Globus pallidus (tissue), 1 donor: ENCODE measurements at regions not wholly inside any gene's neighbourhood (a gene's known extent, or its start where the extent isn't known, plus 50 kb on each side); places are given as distances from the start of the nearest gene placed in this dataset.

Source experiments
- DNase-seq: peaks from one replicate; pipeline ENCODE4 v3.0.0-alpha.2; 2015; ENCODE audit warnings: low spot score

- DNase-seq, result no peak
Measured at GRCh38 chr9:16312962-16313546, 557.4 kb downstream of the BNC2 start.

GRCh38 chr9:16314476-16314875, 556.0 kb downstream of the BNC2 start:
- DNase-seq, result no peak

GRCh38 chr9:16315720-16316119, 554.8 kb downstream of the BNC2 start:
- DNase-seq, result no peak

GRCh38 chr9:16316456-16316855, 554.0 kb downstream of the BNC2 start:
- no peak for DNase-seq

- peak; percentile 35 for DNase-seq
Measured at GRCh38 chr9:16316911-16317817, 553.3 kb downstream of the BNC2 start.

- DNase-seq, result peak; percentile 40
Measured at GRCh38 chr9:16318516-16319060, 551.9 kb downstream of the BNC2 start.

- no peak for DNase-seq
Measured at GRCh38 chr9:16319646-16320045, 550.8 kb downstream of the BNC2 start.

- no peak for DNase-seq
Measured at GRCh38 chr9:16320338-16320902, 550.0 kb downstream of the BNC2 start.

- DNase-seq, result no peak
Measured at GRCh38 chr9:16321461-16322119, 548.9 kb downstream of the BNC2 start.

- no peak for DNase-seq
Measured at GRCh38 chr9:16322849-16323248, 547.6 kb downstream of the BNC2 start.

- DNase-seq, result no peak
Measured at GRCh38 chr9:16325966-16326365, 544.5 kb downstream of the BNC2 start.

- DNase-seq, result no peak
Measured at GRCh38 chr9:16328349-16328748, 542.1 kb downstream of the BNC2 start.

GRCh38 chr9:16329671-16330113, 540.8 kb downstream of the BNC2 start:
- no peak for DNase-seq

- DNase-seq, result no peak
Measured at GRCh38 chr9:16331031-16331430, 539.4 kb downstream of the BNC2 start.

GRCh38 chr9:16331527-16331926, 538.9 kb downstream of the BNC2 start:
- DNase-seq, result no peak

GRCh38 chr9:16333691-16334090, 536.8 kb downstream of the BNC2 start:
- DNase-seq, result peak; percentile 17

- no peak for DNase-seq
Measured at GRCh38 chr9:16335788-16336580, 534.5 kb downstream of the BNC2 start.

GRCh38 chr9:16336833-16337232, 533.6 kb downstream of the BNC2 start:
- no peak for DNase-seq

GRCh38 chr9:16337322-16338029, 533.0 kb downstream of the BNC2 start:
- no peak for DNase-seq

- DNase-seq, result no peak
Measured at GRCh38 chr9:16341177-16341576, 529.3 kb downstream of the BNC2 start.
